GM12874 (cell line): ENCODE measurements at regions not wholly inside any gene's neighbourhood (a gene's known extent, or its start where the extent isn't known, plus 50 kb on each side); places are given as distances from the start of the nearest gene placed in this dataset.

Source experiments
- TF ChIP-seq, protein P1 (sequence below): IDR thresholded peaks from 2 replicates; pipeline ENCODE4 v1.5.1; 2011; ENCODE audit warnings: low read depth, mild to moderate bottlenecking, control low read depth, low read length, moderate library complexity; ENCODE audit not compliant: insufficient read depth

DNA sequence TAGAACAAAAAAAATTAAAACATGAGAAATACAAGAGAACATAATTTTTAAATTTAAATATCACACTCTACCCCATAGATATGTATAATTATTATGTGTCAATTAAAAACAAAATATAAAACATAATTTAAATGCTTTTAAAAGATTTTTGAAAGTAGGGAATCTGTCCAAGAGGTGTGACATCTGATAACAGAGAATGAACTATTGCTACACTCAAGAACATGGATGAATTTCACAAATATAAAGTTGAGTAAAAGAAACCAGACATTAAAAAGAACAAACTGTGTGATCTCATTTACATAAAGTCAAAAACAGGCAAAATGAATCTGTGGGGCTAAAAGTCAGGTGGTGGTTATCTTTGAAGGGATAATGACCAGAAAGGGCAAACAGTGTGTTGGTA lies 106.5 kb upstream of the COL21A1 start:
- TF ChIP-seq, protein P1, sequence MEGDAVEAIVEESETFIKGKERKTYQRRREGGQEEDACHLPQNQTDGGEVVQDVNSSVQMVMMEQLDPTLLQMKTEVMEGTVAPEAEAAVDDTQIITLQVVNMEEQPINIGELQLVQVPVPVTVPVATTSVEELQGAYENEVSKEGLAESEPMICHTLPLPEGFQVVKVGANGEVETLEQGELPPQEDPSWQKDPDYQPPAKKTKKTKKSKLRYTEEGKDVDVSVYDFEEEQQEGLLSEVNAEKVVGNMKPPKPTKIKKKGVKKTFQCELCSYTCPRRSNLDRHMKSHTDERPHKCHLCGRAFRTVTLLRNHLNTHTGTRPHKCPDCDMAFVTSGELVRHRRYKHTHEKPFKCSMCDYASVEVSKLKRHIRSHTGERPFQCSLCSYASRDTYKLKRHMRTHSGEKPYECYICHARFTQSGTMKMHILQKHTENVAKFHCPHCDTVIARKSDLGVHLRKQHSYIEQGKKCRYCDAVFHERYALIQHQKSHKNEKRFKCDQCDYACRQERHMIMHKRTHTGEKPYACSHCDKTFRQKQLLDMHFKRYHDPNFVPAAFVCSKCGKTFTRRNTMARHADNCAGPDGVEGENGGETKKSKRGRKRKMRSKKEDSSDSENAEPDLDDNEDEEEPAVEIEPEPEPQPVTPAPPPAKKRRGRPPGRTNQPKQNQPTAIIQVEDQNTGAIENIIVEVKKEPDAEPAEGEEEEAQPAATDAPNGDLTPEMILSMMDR: no peak

DNA sequence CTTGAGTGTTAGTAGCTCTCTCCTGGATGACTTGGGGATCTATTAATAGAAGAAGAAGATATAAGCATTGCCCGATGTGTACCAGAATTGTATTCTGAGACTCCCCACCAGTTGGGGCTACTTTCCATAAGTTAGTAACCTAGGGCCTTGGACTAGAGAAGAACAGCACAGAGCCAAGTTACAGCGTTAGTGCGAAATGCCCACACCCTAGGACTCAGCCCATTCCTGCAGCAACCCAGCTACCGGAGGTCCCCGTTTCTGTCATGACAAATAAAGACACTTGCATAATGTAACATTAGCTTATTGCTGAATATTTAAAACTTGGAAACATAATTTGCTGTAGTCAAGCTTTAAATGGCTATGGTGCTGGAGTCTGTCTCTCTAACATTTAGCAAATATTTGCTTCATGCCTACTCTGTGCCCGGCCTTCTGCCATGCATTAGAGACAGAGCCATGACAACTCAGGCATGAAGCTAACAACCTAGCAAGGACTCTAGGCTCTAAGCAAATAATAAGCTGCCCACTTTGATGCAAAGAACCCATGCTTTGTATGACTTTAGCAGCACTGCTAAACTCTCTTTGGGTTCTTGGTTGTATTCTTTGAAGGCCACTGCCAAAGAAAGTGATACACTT lies 103.4 kb upstream of the COL21A1 start:
- TF ChIP-seq, protein P1: no peak

DNA sequence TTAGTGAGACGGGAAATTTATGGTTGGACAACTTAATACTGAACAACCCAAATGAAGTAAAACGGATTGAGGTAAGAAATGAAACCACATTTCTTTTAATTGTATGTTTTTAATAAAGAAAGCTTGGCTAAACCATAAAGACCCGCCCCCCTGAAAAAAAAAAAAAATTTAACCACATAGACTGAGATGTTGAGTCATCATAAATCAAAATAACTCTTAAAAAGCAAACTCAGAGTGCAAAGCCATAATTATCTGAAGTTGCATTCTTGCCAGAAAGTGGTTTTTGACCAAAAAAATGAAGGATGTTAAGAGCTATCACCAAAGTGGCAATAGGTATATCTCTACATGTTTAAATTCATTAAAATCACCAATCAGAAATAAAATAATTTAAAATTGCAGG lies 101.8 kb upstream of the COL21A1 start:
- TF ChIP-seq, protein P1: no peak

DNA sequence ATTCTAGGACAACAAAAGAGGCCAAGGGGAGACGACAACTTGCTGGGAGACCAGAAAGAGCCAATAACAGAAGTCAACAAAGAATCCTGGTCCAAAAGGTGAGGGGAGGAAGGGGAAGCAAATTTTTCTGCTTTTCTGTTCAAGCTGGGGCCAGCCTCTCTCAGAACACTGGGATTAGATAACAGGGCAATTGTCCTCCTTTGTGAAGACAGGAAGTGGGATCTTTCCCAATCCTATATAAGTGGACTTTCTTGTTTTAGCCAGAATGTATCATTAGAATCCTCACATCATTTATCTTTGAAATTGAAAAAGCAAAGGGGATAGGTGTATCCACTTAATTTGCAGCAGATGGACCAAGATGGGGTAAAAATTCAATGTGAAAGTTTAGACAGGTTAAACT lies 101.2 kb upstream of the COL21A1 start:
- TF ChIP-seq, protein P1: no peak

DNA sequence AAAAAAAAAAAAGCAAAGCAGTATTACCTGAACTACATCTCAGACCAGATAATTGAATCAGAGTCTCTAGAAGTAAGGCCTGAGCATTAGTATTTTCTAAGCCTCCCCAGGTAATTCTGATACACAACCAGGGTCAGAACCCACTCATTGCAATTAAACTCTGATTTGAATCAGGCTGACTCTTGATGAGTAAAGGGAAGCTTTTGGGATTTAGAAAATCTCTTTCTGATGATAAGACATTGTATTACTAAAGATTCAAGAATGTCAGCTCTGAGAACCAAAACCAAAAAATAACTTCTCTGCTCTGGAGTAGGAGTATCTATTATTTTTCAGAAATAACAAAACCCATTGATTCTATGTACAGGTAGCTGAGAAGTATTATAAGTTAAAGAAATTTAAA lies 100.1 kb upstream of the COL21A1 start:
- TF ChIP-seq, protein P1: no peak

DNA sequence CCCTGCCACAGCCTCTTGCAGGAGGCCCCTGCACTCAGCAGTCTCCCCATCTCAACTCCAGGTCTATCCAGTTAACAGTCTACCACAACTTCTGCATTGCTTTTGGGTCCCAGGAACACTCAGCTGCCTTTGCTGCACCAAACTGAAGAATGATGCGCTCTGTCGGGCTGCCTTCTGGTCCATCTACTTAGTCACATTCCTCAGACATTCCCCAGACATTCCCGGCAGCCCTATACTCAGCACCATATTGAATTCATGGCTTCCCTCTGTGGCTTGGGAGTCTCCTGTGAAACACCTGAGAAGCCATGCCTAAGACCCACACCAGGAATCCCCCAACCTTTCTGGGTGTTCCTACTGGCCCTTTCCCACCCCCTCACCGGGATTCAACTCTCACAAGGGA lies 99.6 kb upstream of the COL21A1 start:
- TF ChIP-seq, protein P1: no peak

DNA sequence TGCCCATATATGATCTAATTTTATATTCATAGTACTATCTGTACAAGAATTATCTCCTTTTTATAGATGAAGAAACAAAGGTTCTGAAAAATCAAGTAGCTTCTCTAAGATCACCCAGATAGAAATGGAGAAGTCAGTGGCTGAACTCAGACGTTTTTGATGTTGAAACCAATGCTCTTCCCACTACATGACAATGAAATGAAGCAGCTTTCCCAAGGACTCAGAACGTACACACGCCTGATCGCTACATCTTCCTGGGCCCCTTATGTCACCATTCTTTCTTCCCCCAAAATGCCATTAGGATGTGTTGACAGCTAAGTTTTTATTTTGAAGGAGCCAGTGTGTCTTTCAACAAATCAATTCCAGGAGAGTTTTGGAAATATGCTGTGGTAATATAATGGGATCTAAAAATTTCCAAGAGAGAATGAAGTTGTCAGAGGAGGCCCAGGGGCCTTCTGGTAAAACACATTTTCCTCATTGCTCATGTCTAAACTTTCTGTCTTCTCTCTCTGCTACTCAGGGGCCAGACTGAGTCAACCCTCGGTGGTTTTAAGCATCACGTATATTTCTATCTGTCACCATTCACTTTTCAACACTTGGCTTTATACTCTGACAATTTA lies 98.1 kb upstream of the COL21A1 start:
- TF ChIP-seq, protein P1: no peak
